PC-3 (cell line): ENCODE measurements at regions not wholly inside any gene's neighbourhood (a gene's known extent, or its start where the extent isn't known, plus 50 kb on each side); places are given as distances from the start of the nearest gene placed in this dataset.

Source experiments
- ATAC-seq: fragments of 200-7000 bp; cut with Tn5 transposase; 2 replicates; pipeline ENCODE4 v1.9.1; 2020; ENCODE audit warnings: mild to moderate bottlenecking, moderate library complexity
- BruUV-seq: library from RNA; stranded (reverse); fragments of 400-500 nt; replicated peaks from 2 replicates; lab custom pipeline; 2021; lab: Mats Ljungman, UMichigan
- CTCF ChIA-PET: fragments of 300-600 bp; sonication (Branson Sonifier 250); formaldehyde crosslinking; loops from one replicate; lab custom pipeline; 2022; ENCODE audit warnings: antibody characterized with exemption; lab: Charles Lee
- POLR2A ChIA-PET: fragments of 300-600 bp; sonication (Branson Sonifier 250); formaldehyde crosslinking; loops from one replicate; lab custom pipeline; 2022; ENCODE audit warnings: antibody characterized with exemption; ENCODE audit not compliant: unreplicated experiment; lab: Charles Lee
- DNase-seq: peaks from one replicate; pipeline ENCODE4 v3.0.0-alpha.2; 2015
- H2AFZ ChIP-seq: fragments of 300-600 bp; sonication (generic); 2 replicates; pipeline ENCODE4 v1.6.0; 2016; ENCODE audit warnings: antibody characterized with exemption, low read length
- H3F3A ChIP-seq: fragments of 300-600 bp; sonication (generic); one replicate; pipeline ENCODE4 v1.6.0; 2017; ENCODE audit warnings: antibody characterized with exemption, low read length, control low read depth, mild to moderate bottlenecking; ENCODE audit not compliant: unreplicated experiment
- H3K27ac ChIP-seq: fragments of 300-600 bp; sonication (generic); 2 replicates; pipeline ENCODE4 v1.5.1; 2016; ENCODE audit warnings: mild to moderate bottlenecking, low read length
- H3K27me3 ChIP-seq: fragments of 300-600 bp; sonication (generic); 2 replicates; pipeline ENCODE4 v1.6.1; 2016; ENCODE audit warnings: low read length, mixed read lengths
- H3K36me3 ChIP-seq: fragments of 300-600 bp; sonication (generic); 2 replicates; pipeline ENCODE4 v1.6.1; 2016; ENCODE audit warnings: low read depth, mixed run types, low read length, mixed read lengths
- H3K4me1 ChIP-seq: fragments of 300-600 bp; sonication (generic); 2 replicates; pipeline ENCODE4 v1.5.1; 2016; ENCODE audit warnings: low read length; ENCODE audit not compliant: insufficient read depth
- H3K4me2 ChIP-seq: fragments of 300-600 bp; sonication (generic); 2 replicates; pipeline ENCODE4 v1.6.0; 2016; ENCODE audit warnings: low read length
- H3K4me3 ChIP-seq: fragments of 300-600 bp; sonication (generic); 2 replicates; pipeline ENCODE4 v1.5.1; 2016; ENCODE audit warnings: mild to moderate bottlenecking, low read length, mixed read lengths
- H3K79me2 ChIP-seq: fragments of 300-600 bp; sonication (generic); 2 replicates; pipeline ENCODE4 v1.6.1; 2017; ENCODE audit warnings: low read length, mixed read lengths
- H3K9ac ChIP-seq: fragments of 300-600 bp; sonication (generic); 2 replicates; pipeline ENCODE4 v1.6.0; 2016; ENCODE audit warnings: mild to moderate bottlenecking, low read length
- H3K9me2 ChIP-seq: fragments of 300-600 bp; sonication (generic); replicated peaks from 2 replicates; pipeline ENCODE4 v1.6.1; 2016; ENCODE audit warnings: mixed run types, low read length, mixed read lengths
- H3K9me3 ChIP-seq: fragments of 300-600 bp; sonication (generic); 2 replicates; pipeline ENCODE4 v1.6.1; 2016; ENCODE audit warnings: low read length, mixed read lengths
- H4K20me1 ChIP-seq: fragments of 300-600 bp; sonication (generic); 2 replicates; pipeline ENCODE4 v1.6.1; 2016; ENCODE audit warnings: low read length, mixed read lengths
- EZH2 ChIP-seq: fragments of 300-600 bp; sonication (generic); IDR thresholded peaks from one replicate; pipeline ENCODE4 v1.6.1; 2017; ENCODE audit warnings: antibody characterized with exemption, mild to moderate bottlenecking, low read length; ENCODE audit not compliant: unreplicated experiment
- EZH2phosphoT487 ChIP-seq: fragments of 300-600 bp; sonication (generic); IDR thresholded peaks from 2 replicates; pipeline ENCODE4 v1.6.1; 2018; ENCODE audit warnings: mild to moderate bottlenecking, antibody characterized with exemption, low read length, borderline replicate concordance
- intact Hi-C: fragments of 100-400 bp; cut with micrococcal nuclease; formaldehyde crosslinking; loops from 2 replicates; pipeline ENCODE4 v1.9.0; 2023
- TF ChIP-seq, protein P1 (sequence below): fragments of 300-600 bp; sonication (generic); conservative IDR thresholded peaks from 2 replicates; pipeline ENCODE4 v1.5.1; 2017; ENCODE audit warnings: antibody characterized with exemption, low read depth, mild to moderate bottlenecking, low read length

DNA sequence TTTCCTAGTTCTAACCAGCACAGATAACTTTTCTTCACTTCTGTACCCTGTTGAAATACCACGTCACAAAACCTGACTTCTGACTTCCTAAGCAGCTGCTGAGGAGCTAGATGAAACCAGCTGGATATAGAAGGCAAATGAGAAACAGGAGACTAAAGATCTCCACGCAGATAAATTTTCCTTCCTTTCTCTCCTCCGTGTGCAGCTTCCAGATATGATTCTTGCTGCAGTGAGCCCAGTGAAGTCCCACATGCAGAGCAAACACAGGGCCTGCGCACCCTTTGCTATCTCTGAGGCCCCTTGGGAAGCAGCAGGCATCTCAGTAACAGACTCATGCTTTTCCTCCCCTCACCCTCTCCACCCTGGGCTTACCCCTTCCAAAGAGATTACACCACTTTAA lies 1638.3 kb downstream of the MAT2B start:
- intact Hi-C loops = no loop called here
- H3K9ac ChIP-seq = no peak overlapping the region
- H3K27me3 ChIP-seq = no peaks in the 10 kb centered on the region
- BruUV-seq = no TSS peak
- TF ChIP-seq, protein P1, sequence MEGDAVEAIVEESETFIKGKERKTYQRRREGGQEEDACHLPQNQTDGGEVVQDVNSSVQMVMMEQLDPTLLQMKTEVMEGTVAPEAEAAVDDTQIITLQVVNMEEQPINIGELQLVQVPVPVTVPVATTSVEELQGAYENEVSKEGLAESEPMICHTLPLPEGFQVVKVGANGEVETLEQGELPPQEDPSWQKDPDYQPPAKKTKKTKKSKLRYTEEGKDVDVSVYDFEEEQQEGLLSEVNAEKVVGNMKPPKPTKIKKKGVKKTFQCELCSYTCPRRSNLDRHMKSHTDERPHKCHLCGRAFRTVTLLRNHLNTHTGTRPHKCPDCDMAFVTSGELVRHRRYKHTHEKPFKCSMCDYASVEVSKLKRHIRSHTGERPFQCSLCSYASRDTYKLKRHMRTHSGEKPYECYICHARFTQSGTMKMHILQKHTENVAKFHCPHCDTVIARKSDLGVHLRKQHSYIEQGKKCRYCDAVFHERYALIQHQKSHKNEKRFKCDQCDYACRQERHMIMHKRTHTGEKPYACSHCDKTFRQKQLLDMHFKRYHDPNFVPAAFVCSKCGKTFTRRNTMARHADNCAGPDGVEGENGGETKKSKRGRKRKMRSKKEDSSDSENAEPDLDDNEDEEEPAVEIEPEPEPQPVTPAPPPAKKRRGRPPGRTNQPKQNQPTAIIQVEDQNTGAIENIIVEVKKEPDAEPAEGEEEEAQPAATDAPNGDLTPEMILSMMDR = no peak
- no peak for TF ChIP-seq EZH2phosphoT487
- TF ChIP-seq EZH2 = no peak
- H3K4me3 ChIP-seq = no peak overlapping the region
- no peak overlapping the region for H3K4me2 ChIP-seq
- POLR2A ChIA-PET = no interaction called here
- ATAC-seq (no peak), DNase-seq (no peak)
- H4K20me1 ChIP-seq = no peaks in the 10 kb centered on the region
- H3K9me2 ChIP-seq = no peaks in the 10 kb centered on the region
- H3K9me3 ChIP-seq = no peaks in the 10 kb centered on the region
- no peaks in the 10 kb centered on the region for H3K4me1 ChIP-seq
- no peaks in the 10 kb centered on the region for H3F3A ChIP-seq
- CTCF ChIA-PET = no interaction called here
- H3K27ac ChIP-seq = no peak overlapping the region
- H2AFZ ChIP-seq = no peak overlapping the region
- no peaks in the 10 kb centered on the region for H3K36me3 ChIP-seq
- H3K79me2 ChIP-seq = no peaks in the 10 kb centered on the region

- H3K9me3 ChIP-seq = no peaks in the 10 kb centered on the region
- intact Hi-C loops = no loop called here
- H3K4me2 ChIP-seq = no peak overlapping the region
- no peaks in the 10 kb centered on the region for H3K4me1 ChIP-seq
- H2AFZ ChIP-seq = no peak overlapping the region
- H4K20me1 ChIP-seq = no peaks in the 10 kb centered on the region
- H3K79me2 ChIP-seq = no peaks in the 10 kb centered on the region
- DNase-seq (no peak), ATAC-seq (no peak)
- no peak overlapping the region for H3K27ac ChIP-seq
- ChIA-PET POLR2A (no interaction called here), CTCF (no interaction called here)
- H3K36me3 ChIP-seq = no peaks in the 10 kb centered on the region
- no peaks in the 10 kb centered on the region for H3K9me2 ChIP-seq
- no peak overlapping the region for H3K9ac ChIP-seq
- H3K4me3 ChIP-seq = no peak overlapping the region
- H3F3A ChIP-seq = no peaks in the 10 kb centered on the region
- no peaks in the 10 kb centered on the region for H3K27me3 ChIP-seq
- BruUV-seq = no TSS peak
- TF ChIP-seq EZH2 (no peak), EZH2phosphoT487 (no peak)
These were observed 1644.0 kb downstream of the MAT2B start for GRCh38 chr5:165149431-165149830.

DNA sequence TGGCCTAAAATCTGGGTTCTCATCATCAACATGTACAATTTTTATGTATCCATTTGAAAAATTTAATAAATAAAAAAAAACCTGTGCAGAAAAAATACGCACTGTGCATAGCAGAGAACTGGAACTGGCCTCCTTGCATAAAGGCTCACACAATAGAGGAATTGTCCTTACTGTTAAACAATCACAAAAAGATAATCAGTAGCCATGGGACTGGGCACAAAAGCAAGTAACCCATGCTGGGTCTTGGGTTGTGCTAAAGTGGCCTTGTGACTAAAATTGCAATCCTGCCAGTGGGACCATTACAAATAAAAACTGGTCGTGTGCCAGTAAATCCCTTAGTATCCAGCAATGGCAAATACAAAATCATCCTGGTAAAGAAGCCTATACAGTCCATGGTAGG lies 1646.6 kb downstream of the MAT2B start:
- Histone ChIP-seq H3K27ac (no peak overlapping the region), H3K9me2 (no peaks in the 10 kb centered on the region), H2AFZ (no peak overlapping the region), H4K20me1 (no peaks in the 10 kb centered on the region), H3K27me3 (no peaks in the 10 kb centered on the region), H3K9ac (no peak overlapping the region), H3F3A (no peaks in the 10 kb centered on the region), H3K36me3 (no peaks in the 10 kb centered on the region), H3K4me2 (no peak overlapping the region), H3K79me2 (no peaks in the 10 kb centered on the region), H3K9me3 (no peaks in the 10 kb centered on the region), H3K4me3 (no peak overlapping the region), H3K4me1 (no peaks in the 10 kb centered on the region)
- CTCF ChIA-PET = no interaction called here
- intact Hi-C loops = no loop called here
- TF ChIP-seq EZH2phosphoT487 (no peak), EZH2 (no peak)
- TF ChIP-seq, protein P1 = no peak
- DNase-seq = no peak
- BruUV-seq = no TSS peak
- no peak for ATAC-seq
- POLR2A ChIA-PET = no interaction called here
